SJSA1 (cell line): ENCODE measurements at regions not wholly inside any gene's neighbourhood (a gene's known extent, or its start where the extent isn't known, plus 50 kb on each side); places are given as distances from the start of the nearest gene placed in this dataset.
A peak's percentile ranks its signal among the peaks of the same experiment; 100 is the strongest.
"Not testable (repeated sequence)": the region's sequence is repeated elsewhere in the genome, so short reads cannot be mapped to it uniquely, and the experiment has no call there.

Experiments
- DNase-seq, 2 experiments: peaks; one replicate each; pipeline ENCODE4 v3.0.0-alpha.2; 2015 to 2020; ENCODE audit warnings: low spot score in 2 of 2, low read depth in 1 of 2
- H3K27ac ChIP-seq: fragments of 250-450 bp; sonication (Bioruptor Pico); 2 replicates; pipeline ENCODE4 v1.5.1; 2020; ENCODE audit warnings: mild to moderate bottlenecking, moderate library complexity
- H3K27me3 ChIP-seq: fragments of 250-450 bp; sonication (Bioruptor Pico); replicated peaks from 2 replicates; pipeline ENCODE4 v1.5.1; 2020; ENCODE audit warnings: mild to moderate bottlenecking, moderate library complexity
- H3K36me3 ChIP-seq: fragments of 250-450 bp; sonication (Bioruptor Pico); 2 replicates; pipeline ENCODE4 v1.5.1; 2020; ENCODE audit warnings: mild to moderate bottlenecking
- H3K4me1 ChIP-seq: fragments of 250-450 bp; sonication (Bioruptor Pico); replicated peaks from 2 replicates; pipeline ENCODE4 v1.6.1; 2021; ENCODE audit warnings: mild to moderate bottlenecking
- H3K4me3 ChIP-seq: fragments of 250-450 bp; sonication (Bioruptor Pico); 2 replicates; pipeline ENCODE4 v1.5.1; 2020; ENCODE audit warnings: mild to moderate bottlenecking
- H3K9me3 ChIP-seq: fragments of 250-450 bp; sonication (Bioruptor Pico); replicated peaks from 2 replicates; pipeline ENCODE4 v1.5.1; 2020; ENCODE audit warnings: mild to moderate bottlenecking

DNA sequence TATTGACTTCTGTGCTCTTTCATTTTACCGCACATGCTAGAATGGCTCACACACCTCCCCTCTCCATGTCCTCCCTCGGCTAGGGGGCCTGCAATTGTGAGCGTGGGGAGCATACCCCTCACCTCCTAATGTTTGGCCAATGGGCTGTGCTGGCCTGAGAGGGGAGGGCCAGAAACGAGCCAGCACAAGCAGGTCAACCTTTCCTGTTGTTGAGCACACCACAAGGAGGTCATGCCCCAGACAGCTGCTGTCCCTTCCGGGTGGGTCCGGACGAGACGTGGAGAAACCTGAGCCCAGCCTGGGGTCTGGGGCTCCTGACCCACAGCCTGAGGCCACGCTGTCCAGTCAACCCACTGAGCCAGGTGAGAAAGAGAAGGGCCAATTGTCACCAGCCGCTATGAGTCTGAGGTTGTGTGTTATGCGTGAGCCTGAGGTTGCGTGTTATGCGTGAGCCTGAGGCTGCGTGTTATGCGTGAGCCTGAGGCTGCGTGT is 77.4 kb downstream of the TTLL2 start:
- H3K9me3 ChIP-seq, result no peaks in the 10 kb centered on the region
- no peaks in the 10 kb centered on the region for H3K36me3 ChIP-seq

DNA sequence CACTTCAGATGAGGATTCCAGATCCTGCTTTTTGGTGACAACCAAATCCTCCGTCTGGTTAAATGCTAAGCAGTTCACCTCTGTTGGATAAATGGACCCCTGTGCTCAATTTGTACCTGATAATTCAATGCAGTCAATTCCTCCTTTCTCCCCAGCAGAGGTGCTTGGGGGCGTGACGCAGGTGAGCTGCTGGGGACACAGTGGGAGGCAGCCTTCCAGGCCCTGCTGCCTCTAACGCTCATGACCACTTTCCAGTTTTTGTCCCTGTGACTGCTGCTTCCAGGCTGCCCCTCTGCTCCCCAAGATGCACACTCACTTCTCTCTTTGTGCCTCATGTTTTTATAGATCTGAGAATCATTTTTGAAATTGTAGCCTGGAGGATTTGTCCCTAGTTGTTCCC is 78.5 kb downstream of the TTLL2 start:
- H3K9me3 ChIP-seq, result no peaks in the 10 kb centered on the region
- H3K27me3 ChIP-seq, result peaks cover 3% of the 10 kb centered on the region; the same call in 1 of the 2 replicates
- H3K4me1 ChIP-seq, result no peaks in the 10 kb centered on the region
- no peaks in the 10 kb centered on the region for H3K36me3 ChIP-seq
- H3K27ac ChIP-seq, result no peak overlapping the region
- no peak for DNase-seq
- H3K4me3 ChIP-seq, result no peak overlapping the region

More for the DNA sequence above, 77.4 kb downstream of the TTLL2 start:
- Histone ChIP-seq H3K27ac (no peak overlapping the region), H3K27me3 (peaks cover 3% of the 10 kb centered on the region; the same call in 1 of the 2 replicates), H3K4me1 (no peaks in the 10 kb centered on the region), H3K4me3 (no peak overlapping the region)
- DNase-seq, result no peak

DNA sequence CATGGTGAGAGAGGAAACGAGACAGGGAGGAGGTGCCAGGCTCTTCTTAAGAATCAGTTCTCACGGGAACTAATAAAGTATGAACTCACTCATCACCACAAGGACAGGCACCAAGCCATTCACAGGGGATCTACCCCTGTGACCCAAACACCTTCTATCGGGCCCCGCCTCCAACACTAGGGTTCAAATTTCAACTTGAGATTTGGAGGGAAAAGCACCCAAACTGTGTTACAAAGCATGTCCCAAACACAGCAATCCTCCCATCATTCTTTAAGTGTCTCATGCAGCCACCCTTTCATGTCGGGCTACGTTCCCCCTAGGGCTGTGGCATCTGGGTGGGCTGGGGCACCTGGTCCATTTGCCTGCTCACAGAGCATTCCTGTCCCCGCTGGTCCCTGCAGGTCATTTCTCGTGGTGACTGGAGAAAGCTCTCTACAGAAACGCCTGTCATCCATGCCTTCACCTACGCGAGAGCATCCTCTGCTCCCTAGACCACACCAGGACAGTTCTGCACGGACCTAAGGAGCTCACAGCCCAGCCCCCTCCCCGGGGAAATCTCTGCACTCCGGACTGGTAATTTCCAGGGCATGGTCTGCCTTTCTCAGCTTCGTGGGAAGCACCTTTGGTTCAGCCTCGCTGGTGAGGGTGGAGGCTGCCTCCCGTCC is 79.6 kb downstream of the TTLL2 start:
- Histone ChIP-seq H3K36me3 (no peaks in the 10 kb centered on the region), H3K27me3 (peaks cover 3% of the 10 kb centered on the region; the same call in 1 of the 2 replicates), H3K9me3 (no peaks in the 10 kb centered on the region), H3K27ac (no peak overlapping the region), H3K4me1 (no peaks in the 10 kb centered on the region), H3K4me3 (no peak overlapping the region)
- DNase-seq, result peak in 1 of 2 experiments; percentile 37

DNA sequence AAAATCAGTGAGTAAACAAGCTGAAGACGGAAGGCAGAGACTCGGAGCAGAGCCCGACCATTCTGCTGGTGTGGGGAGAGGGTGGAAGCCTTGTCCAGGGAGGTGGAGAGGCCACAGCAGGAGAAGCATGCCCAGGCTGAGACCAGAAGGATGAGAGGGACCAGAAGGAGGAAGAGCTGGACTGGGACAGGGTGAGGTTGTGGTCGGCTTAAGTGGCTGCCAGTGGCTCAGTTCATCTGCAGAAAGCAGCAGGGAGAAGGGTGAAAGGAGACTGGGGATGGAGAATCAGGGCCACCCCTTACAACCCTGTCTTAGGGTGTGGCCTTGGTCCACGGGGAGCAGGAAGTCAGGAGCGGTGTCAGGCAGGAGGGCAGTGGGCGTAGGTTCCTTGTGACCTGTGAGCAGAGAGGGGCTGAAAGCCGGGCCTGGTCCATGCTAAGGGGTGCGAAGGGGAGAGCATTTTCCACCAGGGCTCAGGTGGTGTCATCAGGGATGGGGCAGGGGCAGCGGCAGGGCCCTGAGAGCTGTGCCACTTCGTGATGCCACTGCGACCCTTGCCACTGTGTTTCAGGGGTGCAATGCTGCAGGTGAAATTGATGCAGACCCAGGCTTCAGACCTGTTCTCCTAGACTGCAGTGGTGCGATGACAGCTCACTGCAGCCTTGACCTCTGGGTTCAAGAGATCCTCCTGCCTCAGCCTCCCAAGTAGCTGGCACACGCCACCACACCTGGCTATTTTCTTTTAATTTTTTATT is 81.1 kb downstream of the TTLL2 start:
- Histone ChIP-seq H3K27ac (no peak overlapping the region), H3K4me3 (no peak overlapping the region), H3K27me3 (peaks cover 3% of the 10 kb centered on the region; the same call in 1 of the 2 replicates), H3K9me3 (no peaks in the 10 kb centered on the region), H3K4me1 (no peaks in the 10 kb centered on the region), H3K36me3 (no peaks in the 10 kb centered on the region)
- peak in 1 of 2 experiments; percentile 30 for DNase-seq

DNA sequence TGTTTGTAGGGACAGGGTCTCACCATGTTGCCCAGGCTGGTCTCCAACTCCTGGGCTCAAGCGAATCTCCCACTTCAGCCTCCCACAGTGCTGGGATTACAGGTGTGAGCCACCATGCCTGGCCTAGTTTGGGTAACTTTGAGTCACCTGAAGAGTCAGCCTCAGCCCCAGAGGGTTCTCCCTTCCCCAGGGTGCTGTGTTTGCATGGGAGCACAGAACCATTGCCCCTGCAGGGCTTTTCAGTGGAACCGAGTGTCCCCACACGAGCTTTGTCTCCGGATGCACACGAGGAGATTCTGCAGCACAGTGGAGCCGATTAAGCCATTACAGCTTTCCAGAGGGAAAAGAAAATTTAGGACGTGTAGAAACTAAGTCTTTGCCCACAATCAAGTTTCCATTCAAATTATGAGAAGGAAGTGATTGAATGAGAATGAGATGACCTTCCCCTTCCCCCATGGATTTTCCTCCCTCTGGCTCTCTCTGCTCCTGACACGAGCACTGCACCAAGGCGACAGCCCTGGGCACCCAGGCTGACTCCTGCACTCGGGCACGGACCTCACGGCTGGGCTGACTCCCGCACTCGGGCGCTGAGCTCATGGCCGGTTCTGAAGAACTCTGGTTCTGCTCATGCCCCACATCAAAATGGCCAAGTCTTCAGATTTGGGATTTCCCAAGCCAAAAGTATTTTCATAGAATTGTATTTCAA is 81.8 kb downstream of the TTLL2 start:
- H3K27me3 ChIP-seq, H3K27ac ChIP-seq, H3K9me3 ChIP-seq, H3K4me3 ChIP-seq, H3K36me3 ChIP-seq, H3K4me1 ChIP-seq: not testable (repeated sequence)
- DNase-seq, result peak in 1 of 2 experiments; percentile 19

DNA sequence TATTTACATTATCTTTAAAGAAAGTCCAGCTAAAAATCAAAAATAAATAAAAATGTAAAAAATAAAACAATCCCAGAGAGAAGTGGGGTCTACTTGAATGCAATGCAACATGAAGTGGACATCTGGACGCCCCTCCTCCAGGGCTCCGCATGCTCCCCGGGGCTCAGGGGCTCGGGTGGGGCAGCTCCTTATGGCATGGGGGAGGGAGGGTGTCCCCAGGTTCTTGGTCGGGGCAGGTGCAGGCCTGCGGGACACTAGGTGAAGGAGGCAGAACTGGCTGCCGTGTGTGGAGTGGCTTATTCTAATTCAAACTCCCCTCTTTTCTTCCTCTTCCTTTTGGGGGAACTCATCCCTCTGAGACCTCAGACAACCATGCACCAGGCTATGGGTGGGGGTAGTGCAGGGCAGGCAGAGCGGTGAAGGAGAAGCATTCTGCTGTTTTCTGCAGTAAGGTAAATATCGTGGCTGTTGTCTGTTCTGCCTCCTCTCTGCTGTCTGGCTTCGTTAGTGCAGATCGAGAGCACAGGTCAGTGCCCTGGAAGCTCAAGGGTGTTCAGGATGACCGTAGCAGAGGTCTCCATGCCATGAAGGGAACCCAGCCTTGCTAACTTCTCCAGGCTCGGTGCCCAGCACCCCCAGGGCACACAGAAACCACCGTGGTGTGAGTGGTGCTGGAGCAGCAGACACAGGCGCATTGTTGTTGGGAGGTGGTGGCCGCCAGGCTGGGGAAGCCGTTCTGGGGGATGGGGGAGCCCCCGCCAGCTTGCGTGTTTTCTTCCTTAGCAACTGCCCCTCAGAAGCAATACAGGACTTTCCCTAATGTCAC is 82.6 kb downstream of the TTLL2 start:
- no peak overlapping the region for H3K4me3 ChIP-seq
- no peaks in the 10 kb centered on the region for H3K4me1 ChIP-seq
- DNase-seq, result peak in 1 of 2 experiments; percentile 41
- no peaks in the 10 kb centered on the region for H3K36me3 ChIP-seq
- no peaks in the 10 kb centered on the region for H3K9me3 ChIP-seq
- H3K27me3 ChIP-seq, result peaks cover 9% of the 10 kb centered on the region; the same call in 1 of the 2 replicates
- H3K27ac ChIP-seq, result no peak overlapping the region

DNA sequence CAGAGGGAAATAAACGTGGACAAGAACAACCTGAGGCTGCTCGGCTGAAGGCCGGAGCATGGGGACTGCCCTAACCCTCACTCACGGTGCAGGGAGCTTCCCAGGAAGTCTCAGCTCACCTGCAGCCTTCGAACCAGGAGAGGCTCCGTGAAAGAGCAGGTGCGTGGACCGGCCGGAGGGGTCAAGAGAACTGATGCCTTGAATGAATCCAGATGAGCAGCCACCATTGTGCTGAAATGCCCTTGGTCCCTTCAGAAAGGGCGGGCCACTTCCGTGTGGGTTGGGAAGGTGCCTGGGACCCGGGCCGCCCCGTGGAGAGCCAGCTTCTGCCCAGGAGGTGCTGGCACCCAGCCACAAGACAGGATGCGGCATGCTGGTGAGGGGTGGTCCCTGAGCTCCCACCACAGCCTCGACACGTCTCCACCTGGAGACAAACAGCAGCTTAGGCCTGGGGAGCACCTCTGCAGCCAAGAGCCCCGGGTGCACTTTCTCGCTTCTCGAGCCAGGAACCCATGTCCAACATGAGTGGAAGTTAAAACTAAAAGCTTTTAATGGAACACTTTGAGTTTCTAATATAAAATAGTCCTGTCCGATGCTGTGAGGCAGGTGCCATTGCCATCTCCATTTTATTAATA is 83.5 kb downstream of the TTLL2 start:
- Histone ChIP-seq H3K36me3 (no peaks in the 10 kb centered on the region), H3K27me3 (peaks cover 9% of the 10 kb centered on the region; the same call in 1 of the 2 replicates), H3K4me3 (no peak overlapping the region), H3K27ac (no peak overlapping the region), H3K4me1 (no peaks in the 10 kb centered on the region), H3K9me3 (no peaks in the 10 kb centered on the region)
- peak in 1 of 2 experiments; percentile 40 for DNase-seq

DNA sequence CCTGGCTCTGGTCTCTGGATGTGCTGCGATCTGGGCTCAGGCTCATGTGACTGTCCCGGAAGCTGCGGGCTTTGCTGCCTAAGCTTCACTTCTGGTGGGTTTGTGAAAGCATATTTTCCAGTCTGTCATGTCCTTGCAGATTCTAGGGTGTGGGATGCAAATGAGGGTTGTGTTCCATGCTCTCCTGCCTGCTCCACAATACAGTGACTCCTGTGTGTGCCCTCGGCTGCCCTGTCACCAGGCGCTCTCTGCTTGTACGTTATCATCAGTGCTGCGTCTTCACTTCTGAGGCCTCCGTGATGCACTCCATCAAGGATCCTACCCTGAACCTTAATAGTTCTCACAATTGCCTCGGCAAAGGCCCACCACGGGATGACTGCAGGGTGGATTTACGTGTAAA is 84.2 kb downstream of the TTLL2 start:
- Histone ChIP-seq H3K36me3 (no peaks in the 10 kb centered on the region), H3K27me3 (peaks cover 9% of the 10 kb centered on the region; the same call in 1 of the 2 replicates), H3K4me1 (no peaks in the 10 kb centered on the region), H3K27ac (no peak overlapping the region), H3K4me3 (no peak overlapping the region), H3K9me3 (no peaks in the 10 kb centered on the region)
- DNase-seq, result peak in 1 of 2 experiments; percentile 14

DNA sequence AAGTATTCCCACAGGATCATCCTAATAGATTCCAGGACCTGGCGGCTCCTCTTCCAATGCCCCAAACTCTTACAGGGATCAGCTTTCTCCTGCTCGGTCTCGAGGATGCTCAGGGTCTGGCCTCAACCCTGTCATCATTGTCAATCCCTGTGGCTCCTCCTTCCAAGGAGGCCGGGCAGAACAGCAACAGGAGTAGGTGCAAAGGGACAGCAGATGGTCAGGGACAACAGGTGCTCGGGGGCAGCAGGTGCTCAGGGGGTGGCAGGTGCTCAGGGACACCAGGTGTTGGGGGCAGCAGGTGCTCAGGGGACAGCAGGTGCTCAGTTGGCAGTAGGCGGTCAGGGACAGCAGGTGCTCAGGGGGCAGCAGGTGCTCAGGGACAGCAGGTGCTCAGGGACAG is 84.8 kb downstream of the TTLL2 start:
- H3K27ac ChIP-seq, result no peak overlapping the region

DNA sequence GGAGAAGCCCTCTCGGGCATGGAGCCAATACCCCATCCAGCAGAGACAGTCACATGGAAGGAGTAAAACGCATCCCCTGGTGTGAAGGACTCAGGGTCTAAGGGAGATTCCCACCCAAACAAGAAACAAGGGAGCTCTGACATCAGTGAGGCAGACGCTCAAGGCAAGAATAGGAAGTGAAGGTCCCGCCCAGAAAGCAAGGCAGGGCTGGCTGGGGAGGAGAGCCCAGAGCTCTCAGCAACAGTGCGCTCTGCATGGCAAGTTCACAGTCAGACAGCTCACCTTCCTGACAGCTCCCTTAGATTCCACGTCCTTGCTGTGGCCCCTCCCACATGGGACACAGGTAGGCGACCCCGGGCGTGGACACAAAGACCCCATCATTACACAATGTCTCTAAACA is 85.6 kb downstream of the TTLL2 start:
- Histone ChIP-seq H3K9me3 (no peaks in the 10 kb centered on the region), H3K27me3 (peaks cover 9% of the 10 kb centered on the region; the same call in 1 of the 2 replicates), H3K36me3 (no peaks in the 10 kb centered on the region), H3K4me3 (no peak overlapping the region), H3K27ac (no peak overlapping the region), H3K4me1 (no peaks in the 10 kb centered on the region)
- DNase-seq, result peak in 1 of 2 experiments; percentile 22

More for the DNA sequence above, 84.8 kb downstream of the TTLL2 start:
- peak in 1 of 2 experiments; percentile 16 for DNase-seq
- Histone ChIP-seq H3K4me3 (no peak overlapping the region), H3K4me1 (no peaks in the 10 kb centered on the region), H3K27me3 (peaks cover 9% of the 10 kb centered on the region; the same call in 1 of the 2 replicates), H3K9me3 (no peaks in the 10 kb centered on the region), H3K36me3 (no peaks in the 10 kb centered on the region)

DNA sequence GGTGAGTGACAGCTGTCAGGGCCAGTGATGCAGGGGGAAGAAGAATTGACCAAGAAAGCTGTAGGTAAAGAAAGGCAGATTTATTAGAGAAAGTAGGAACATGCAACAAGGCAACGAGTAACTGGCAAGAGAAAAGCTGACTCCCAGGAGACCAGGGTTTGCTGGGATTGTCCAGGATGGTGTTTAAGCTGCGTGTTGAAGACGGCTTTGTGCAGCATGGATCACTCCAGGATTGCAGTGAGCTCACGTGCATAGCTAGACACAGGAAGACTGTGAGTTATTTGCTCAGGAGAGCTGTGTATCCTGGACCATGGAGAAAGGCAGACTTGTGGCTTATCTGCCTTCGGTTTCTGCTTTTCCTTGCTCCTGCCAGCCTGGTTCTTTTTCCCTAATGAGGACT is 87.6 kb downstream of the TTLL2 start:
- H3K36me3 ChIP-seq, result no peaks in the 10 kb centered on the region
- H3K4me1 ChIP-seq, result no peaks in the 10 kb centered on the region
- no peak for DNase-seq
- no peak overlapping the region for H3K4me3 ChIP-seq
- H3K9me3 ChIP-seq, result no peaks in the 10 kb centered on the region
- peaks cover 9% of the 10 kb centered on the region for H3K27me3 ChIP-seq
- H3K27ac ChIP-seq, result no peak overlapping the region

DNA sequence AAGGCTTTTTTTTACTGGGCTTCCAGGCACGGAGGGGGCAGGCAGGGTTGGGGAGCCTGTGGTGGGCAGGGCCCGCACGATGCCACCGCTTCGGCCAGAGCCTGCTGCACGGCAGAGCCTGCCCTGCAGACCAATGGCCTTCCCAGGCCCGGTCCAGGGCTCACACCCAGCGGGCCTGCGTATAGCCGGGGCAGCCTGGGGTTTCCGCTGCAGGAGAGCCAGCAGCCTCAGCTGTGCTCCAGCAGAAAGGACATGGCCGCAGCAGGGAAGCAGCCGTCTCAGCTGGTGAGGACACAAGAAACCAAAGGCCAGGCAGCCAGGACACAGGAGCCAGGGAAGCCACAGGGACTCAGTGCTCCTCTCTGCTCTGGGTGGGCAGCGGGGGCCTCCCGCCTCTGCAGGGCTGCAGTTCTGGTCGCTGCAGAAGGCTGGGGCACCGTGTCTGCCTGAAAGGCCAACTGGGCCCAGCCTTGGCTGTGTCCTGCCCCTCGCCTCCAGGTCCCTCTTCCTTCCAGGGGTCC is 90.6 kb downstream of the TTLL2 start:
- Histone ChIP-seq H3K4me3 (no peak overlapping the region), H3K4me1 (no peaks in the 10 kb centered on the region), H3K9me3 (no peaks in the 10 kb centered on the region), H3K27ac (no peak overlapping the region), H3K27me3 (peaks cover 9% of the 10 kb centered on the region), H3K36me3 (no peaks in the 10 kb centered on the region)
- DNase-seq, result no peak
